ENCODE measurements at regions not wholly inside any gene's neighbourhood (a gene's known extent, or its start where the extent isn't known, plus 50 kb on each side); places are given as distances from the start of the nearest gene placed in this dataset.

DNA sequence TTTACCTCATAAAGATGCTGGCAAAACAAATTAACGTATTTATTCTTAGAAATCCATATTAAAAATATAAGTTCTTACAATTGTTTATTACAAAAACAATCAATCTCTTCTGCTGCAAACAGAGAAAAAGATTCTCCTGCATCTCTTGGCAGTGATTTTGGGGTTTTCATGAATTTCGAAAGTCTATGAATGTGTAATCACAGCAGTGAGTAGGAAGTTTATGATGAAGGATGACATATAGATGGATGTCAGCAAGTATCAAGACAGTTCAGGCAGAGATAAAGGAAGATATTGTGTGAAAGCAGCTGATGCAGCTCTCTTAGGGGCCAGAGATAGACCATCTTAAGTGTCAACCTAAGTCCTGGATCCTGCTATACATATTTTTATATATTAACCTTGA is 196.9 kb upstream of the BANK1 start:
- peaks cover 4% of the 10 kb centered on the region for H3K9me3 Mint-ChIP-seq
- DNase-seq (ENCODE audit: low read depth, low spot score), result no peak
- no peaks in the 10 kb centered on the region for H3K27me3 Mint-ChIP-seq (ENCODE audit: low read depth)
- H3K36me3 Mint-ChIP-seq (ENCODE audit: low read depth), result no peaks in the 10 kb centered on the region
- no peaks in the 10 kb centered on the region for H3K4me1 Mint-ChIP-seq
- no peak overlapping the region for H3K27ac Mint-ChIP-seq (ENCODE audit: unreplicated experiment)
- no peak overlapping the region for H3K4me3 Mint-ChIP-seq
- TF ChIP-seq CTCF (conservative IDR thresholded peaks at IDR 0.05), result no peak

- no peak for TF ChIP-seq CTCF (conservative IDR thresholded peaks at IDR 0.05)
These were observed 206.2 kb upstream of the BANK1 start for GRCh38 chr4:101584306-101584705.

GRCh38 chr4:101563126-101563525 is 215.8 kb upstream of the PPP3CA start:
- Mint-ChIP-seq H3K27me3 (ENCODE audit: low read depth) (no peaks in the 10 kb centered on the region), H3K4me3 (no peak overlapping the region), H3K4me1 (no peaks in the 10 kb centered on the region), H3K9me3 (peaks cover 3% of the 10 kb centered on the region), H3K36me3 (ENCODE audit: low read depth) (no peaks in the 10 kb centered on the region), H3K27ac (ENCODE audit: unreplicated experiment) (no peak overlapping the region)
- TF ChIP-seq CTCF (conservative IDR thresholded peaks at IDR 0.05), result no peak
- no peak for DNase-seq (ENCODE audit: low read depth, low spot score)

More at GRCh38 chr4:101584306-101584705, 206.2 kb upstream of the BANK1 start:
- Mint-ChIP-seq H3K27ac (ENCODE audit: unreplicated experiment) (no peak overlapping the region), H3K36me3 (ENCODE audit: low read depth) (no peaks in the 10 kb centered on the region), H3K27me3 (ENCODE audit: low read depth) (no peaks in the 10 kb centered on the region), H3K9me3 (peaks cover 4% of the 10 kb centered on the region), H3K4me3 (no peak overlapping the region), H3K4me1 (no peaks in the 10 kb centered on the region)
- DNase-seq (ENCODE audit: low read depth, low spot score), result no peak

- Mint-ChIP-seq H3K27ac (ENCODE audit: unreplicated experiment) (no peak overlapping the region), H3K36me3 (ENCODE audit: low read depth) (no peaks in the 10 kb centered on the region), H3K27me3 (ENCODE audit: low read depth) (no peaks in the 10 kb centered on the region), H3K4me1 (no peaks in the 10 kb centered on the region), H3K9me3 (peaks cover 2% of the 10 kb centered on the region), H3K4me3 (no peak overlapping the region)
- no peak for TF ChIP-seq CTCF (conservative IDR thresholded peaks at IDR 0.05)
- no peak for DNase-seq (ENCODE audit: low read depth, low spot score)
These were observed 209.5 kb upstream of the PPP3CA start for GRCh38 chr4:101556842-101557241.

DNA sequence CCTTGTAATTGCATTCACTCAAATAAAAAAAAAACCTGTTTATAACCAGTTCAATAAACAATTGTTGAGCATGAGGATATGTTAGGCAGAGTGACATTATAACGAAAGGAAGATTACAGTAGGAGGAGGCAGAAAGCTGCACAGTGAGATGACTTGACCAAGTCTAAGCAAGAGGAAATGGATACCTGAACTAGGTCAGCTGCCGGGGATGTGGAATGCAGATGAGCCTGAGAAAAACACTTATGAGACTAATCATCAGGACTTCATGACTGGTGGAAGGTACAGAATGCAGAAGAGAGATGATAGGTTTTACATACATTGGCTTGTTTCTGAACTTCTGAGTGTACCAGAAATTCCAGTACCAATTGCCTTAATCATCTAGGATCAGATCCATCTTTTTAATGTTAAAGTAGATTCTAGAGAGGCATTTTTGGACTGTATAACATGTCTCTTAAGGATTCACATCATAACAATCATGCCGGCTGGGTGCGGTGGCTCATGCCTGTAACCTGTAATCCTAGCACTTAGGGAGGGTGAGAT is 208.1 kb upstream of the PPP3CA start:
- Mint-ChIP-seq H3K36me3 (ENCODE audit: low read depth) (no peaks in the 10 kb centered on the region), H3K9me3 (peaks cover 2% of the 10 kb centered on the region), H3K27me3 (ENCODE audit: low read depth) (no peaks in the 10 kb centered on the region), H3K27ac (ENCODE audit: unreplicated experiment) (no peak overlapping the region), H3K4me1 (no peaks in the 10 kb centered on the region), H3K4me3 (no peak overlapping the region)
- TF ChIP-seq CTCF (conservative IDR thresholded peaks at IDR 0.05), result no peak
- no peak for DNase-seq (ENCODE audit: low read depth, low spot score)

- Mint-ChIP-seq H3K4me1 (no peaks in the 10 kb centered on the region), H3K27me3 (ENCODE audit: low read depth) (no peaks in the 10 kb centered on the region), H3K9me3 (peaks cover 7% of the 10 kb centered on the region), H3K4me3 (no peak overlapping the region), H3K36me3 (ENCODE audit: low read depth) (no peaks in the 10 kb centered on the region), H3K27ac (ENCODE audit: unreplicated experiment) (no peak overlapping the region)
- DNase-seq (ENCODE audit: low read depth, low spot score), result no peak
- TF ChIP-seq CTCF (conservative IDR thresholded peaks at IDR 0.05), result no peak
These were observed 193.0 kb upstream of the PPP3CA start for GRCh38 chr4:101540336-101540735.

All from neural crest cell (in vitro differentiated cells).